ENCODE measurements at regions not wholly inside any gene's neighbourhood (a gene's known extent, or its start where the extent isn't known, plus 50 kb on each side); places are given as distances from the start of the nearest gene placed in this dataset.
"Not testable (repeated sequence)": the region's sequence is repeated elsewhere in the genome, so short reads cannot be mapped to it uniquely, and the experiment has no call there.

DNA sequence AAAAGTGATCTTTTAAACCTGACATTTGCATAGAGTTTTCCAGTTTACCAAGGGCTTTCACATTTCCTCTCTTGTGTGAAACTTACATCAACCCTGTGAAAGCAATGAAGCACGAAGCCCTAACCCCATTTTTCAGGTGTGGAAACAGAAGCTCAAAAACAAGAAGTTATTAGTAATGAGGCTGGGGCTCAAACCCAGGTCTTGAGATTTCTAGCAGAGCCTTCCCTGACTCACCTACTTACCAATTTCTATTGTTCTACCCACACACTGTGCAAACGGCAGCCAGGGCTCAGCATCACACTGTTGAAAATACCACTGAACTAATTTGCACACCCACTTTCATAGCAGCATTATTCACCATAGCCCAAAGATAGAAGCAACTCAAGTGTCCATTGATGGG is 117.8 kb upstream of the IGF1R start:
- DNase-seq, result no peak

DNA sequence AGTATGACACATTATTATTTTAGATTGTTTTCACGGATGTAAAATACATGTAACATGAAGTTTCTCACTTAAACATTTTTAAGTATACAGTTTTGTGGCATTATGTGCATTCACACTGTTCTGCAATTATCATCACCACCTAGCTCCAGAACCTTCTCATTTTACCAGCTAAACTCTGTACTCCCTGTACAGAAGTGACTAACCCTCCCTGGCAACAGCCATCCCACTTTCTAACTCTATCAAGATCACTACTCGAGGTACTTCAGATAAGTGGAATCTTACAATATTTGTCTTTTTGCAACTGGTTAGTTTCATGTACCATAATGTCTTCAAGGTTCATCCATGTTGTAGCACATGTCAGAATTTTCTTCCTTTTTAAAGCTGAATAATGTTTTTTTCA is 116.3 kb upstream of the IGF1R start:
- no peak for DNase-seq

GRCh38 chr15:98536976-98537375 is 111.4 kb upstream of the IGF1R start:
- no peak for DNase-seq

DNA sequence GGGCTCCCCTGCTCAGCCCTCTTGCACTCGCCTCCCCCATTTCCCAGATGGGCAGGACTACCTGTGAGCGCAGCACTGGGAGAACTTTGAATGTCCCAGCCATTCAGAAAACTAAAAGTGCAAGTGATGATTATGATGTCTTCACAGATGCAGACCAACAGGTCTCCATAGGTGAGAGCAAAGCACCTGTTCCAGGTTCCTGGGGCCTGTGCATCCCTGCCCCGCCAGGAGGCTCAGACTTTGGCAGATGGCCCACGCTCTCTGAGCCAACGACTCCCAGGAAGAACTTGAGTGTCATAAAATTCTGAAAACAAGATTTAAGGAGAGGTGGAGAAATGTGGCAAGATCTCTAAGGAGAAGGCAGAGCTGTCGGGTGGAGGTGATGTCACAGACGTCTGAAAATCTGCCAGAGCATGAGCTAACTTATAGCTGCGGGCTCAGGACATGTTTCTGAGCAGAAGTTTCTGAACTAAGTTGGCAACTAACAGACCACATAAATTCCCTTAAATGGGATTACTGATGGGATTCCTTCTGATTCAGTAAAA is 110.8 kb upstream of the IGF1R start:
- no peak for DNase-seq

- DNase-seq, result no peak
These were observed 106.8 kb upstream of the IGF1R start for GRCh38 chr15:98541519-98541918.

DNA sequence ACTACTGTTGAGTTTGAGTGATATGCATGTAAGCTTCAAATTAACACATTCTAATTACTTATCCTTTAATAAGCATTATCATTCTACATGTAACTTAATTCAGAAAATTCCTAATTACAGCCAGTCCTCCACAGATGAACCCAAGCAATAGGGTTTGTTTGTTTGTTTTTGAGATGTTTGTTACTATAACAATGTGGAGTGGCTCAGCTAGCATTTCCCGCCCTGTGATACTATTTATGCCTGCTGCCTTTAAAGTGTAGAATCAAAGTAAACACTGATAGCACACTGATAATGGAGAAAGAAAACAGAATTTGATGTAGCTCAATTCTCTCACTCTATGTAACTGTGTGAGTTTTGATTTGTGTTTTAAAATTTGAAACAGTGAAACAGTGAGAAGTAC is 105.1 kb upstream of the IGF1R start:
- DNase-seq, result no peak

GRCh38 chr15:98546329-98546728 is 102.0 kb upstream of the IGF1R start:
- no peak for DNase-seq

DNA sequence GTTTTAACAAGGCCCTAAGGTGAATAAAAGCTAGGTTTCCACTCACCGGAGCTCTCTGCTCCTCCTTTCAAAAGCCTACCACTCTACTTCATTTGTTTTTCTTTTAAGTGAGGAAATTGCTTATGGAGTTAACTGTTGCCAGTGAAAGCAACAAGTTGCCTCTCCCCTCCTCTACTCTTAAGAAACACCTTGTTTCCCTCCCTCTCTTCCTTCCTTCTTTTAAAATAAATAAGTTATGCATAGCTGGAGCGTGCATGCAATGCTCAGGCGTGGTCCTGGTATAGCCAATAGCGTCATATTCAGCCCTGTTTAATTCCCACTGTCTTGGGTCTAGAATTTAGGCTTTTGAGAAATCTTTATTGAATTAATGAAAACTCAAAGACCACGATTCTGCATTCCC is 101.1 kb upstream of the IGF1R start:
- DNase-seq, result no peak

DNA sequence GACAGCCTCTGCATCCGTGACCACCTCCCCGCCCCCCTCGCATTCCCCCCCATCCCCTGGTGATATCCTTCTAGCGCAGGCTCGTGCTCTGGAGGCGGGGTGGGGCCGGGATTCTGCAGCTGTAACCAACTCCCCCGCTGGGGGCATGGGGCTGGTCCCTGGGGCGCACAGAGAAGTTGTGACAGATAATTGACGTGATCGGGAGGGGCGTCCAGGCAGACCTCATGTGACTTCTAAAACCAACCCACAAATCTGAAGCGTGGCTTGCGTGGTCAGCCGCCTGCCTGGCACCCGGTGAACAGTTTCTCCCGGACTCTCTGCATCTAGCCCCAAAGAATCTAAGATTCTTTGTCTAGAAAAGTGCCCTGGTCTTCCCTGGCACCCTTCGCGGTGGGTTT is 100.6 kb upstream of the IGF1R start:
- DNase-seq, result no peak

GRCh38 chr15:98548139-98548971 is 100.0 kb upstream of the IGF1R start:
- DNase-seq, result peak; percentile 36 to 81

DNA sequence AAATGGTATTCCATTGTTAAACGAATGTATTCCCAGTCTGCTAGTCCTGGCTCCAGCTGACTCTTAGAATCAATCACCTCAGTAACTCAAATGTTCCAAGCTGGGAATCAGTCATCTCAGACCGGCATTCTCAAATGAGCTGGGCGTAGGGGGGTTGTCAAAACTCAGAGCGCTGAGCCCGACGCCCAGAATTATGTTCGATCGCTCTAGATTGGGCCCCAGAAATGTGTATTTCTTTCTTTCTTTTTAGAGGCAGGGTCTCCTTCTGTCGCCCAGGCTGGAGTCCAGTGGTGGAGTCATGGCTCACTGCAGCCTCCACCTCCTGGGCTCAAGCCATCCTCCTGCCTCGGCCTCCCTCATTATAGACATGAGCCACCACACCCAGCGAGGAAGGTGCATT is 99.3 kb upstream of the IGF1R start:
- DNase-seq, result no peak

- no peak for DNase-seq
These were observed 98.6 kb upstream of the IGF1R start for GRCh38 chr15:98549741-98550140.

- not testable (repeated sequence) for DNase-seq
These were observed 98.0 kb upstream of the IGF1R start for GRCh38 chr15:98550363-98550762.

GRCh38 chr15:98551936-98552562 is 96.3 kb upstream of the IGF1R start:
- DNase-seq, result no peak

GRCh38 chr15:98554272-98555172 is 93.8 kb upstream of the IGF1R start:
- no peak for DNase-seq

DNA sequence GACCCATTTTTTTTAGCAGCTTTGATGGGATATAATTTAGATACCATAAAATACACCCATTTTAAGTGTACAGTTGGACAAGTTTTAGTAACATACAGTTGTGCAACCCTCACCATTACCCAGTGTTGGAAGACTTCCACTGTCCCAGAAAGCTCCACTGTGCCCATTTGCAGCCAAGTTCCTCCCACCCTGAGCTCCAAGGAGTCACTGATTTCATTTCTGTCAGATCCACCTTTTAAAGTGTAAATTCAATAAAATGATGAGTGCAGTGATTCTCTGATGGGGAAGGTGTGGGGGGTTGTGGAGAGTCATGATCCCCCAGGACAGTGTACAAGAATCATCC is 93.2 kb upstream of the IGF1R start:
- DNase-seq, result no peak

DNA sequence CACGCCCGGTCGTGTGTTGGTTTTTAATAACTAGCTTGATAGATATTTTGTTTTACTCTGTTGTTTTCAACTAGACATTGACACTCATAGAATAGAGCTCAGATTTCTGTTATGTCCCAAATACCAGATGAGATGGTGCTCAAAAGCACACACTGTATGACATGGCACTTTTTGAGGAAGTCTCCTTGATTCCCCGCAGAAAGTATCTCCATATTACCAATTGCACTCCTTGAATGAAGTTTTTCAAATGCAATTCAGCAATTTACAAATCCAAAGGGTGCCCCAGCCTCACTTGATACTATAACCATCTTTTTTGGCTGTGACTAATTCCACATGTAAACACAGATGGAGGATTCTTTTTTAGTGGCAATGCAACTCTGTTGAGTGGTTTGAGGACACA is 92.0 kb upstream of the IGF1R start:
- no peak for DNase-seq

DNA sequence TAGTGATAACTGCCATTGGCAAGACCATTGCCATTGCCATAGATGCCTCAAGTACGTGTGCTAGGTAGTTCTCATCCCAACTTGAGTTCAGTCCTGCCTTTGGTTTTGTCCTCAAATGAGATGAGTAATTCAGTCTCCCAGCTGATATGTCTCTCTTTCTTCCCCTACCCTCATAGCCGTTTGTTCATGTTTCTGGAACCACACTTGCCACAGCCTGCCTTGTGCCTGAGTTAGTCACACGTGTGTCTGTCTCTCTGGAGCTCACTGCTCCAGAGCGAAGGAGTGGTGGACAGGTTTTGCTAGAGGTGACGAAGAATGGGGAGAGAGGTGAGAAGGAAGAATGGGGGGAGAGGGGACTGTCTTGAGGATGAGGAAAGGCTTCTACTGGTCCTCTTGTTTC is 88.0 kb upstream of the IGF1R start:
- DNase-seq, result no peak

- no peak for DNase-seq
These were observed 87.0 kb upstream of the IGF1R start for GRCh38 chr15:98561169-98561941.

GRCh38 chr15:98562331-98562937 is 85.9 kb upstream of the IGF1R start:
- no peak for DNase-seq

DNA sequence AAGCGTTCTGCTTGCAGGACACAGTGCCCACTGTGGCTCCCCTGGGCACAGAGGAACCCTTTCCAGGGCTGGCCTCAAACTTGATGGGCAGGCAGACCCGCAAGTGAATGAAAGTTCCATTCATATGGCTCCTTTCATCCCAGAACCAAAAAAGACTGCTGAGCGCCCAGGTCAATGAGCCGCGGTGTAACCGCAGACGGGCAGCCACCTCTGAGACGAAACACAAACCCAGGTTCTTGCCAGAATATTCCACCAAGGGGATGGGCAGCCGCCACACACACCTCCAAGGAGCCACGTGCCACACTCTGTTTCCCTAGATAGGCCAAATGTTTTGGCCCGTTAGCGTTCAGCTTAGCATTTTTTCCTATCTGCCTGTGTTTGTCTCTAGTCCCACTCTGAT is 82.8 kb upstream of the IGF1R start:
- no peak for DNase-seq

GRCh38 chr15:98567951-98568350 is 80.4 kb upstream of the IGF1R start:
- DNase-seq, result no peak
